Kidney tubule cell (primary cell): ENCODE measurements at regions not wholly inside any gene's neighbourhood (a gene's known extent, or its start where the extent isn't known, plus 50 kb on each side); places are given as distances from the start of the nearest gene placed in this dataset.
"Not testable (repeated sequence)": the region's sequence is repeated elsewhere in the genome, so short reads cannot be mapped to it uniquely, and the experiment has no call there.

Experiments used
- DNase-seq: peaks from one replicate; pipeline ENCODE4 v3.0.0-alpha.2; 2018; ENCODE audit warnings: low spot score

GRCh38 chr6:115545672-115545986, 515.1 kb downstream of the FRK start:
- no peak for DNase-seq

- DNase-seq, result no peak
These were observed 515.7 kb downstream of the FRK start for GRCh38 chr6:115544765-115545671.

- DNase-seq, result no peak
These were observed 520.4 kb downstream of the FRK start for GRCh38 chr6:115540077-115540869.

- DNase-seq, result no peak
These were observed 521.2 kb downstream of the FRK start for GRCh38 chr6:115539531-115539930.

DNA sequence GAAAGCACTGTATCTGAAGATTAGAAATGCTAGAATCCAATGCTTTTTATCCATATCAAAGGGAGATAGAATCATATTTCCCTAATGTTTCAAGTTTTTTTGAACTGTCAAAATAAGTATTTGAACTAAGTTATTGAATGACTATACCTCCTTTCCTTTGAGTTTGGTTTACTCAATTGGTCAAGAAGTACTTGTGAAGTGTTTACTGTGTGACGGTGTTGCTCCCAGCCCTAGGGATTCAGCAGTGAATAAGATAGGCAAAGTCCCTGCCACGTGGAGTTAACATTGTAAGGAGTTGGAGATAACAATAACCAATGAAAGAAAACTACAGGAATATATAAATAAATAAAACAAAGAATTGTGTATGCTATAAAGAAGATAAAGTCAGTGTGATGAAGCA, 535.9 kb downstream of the FRK start:
- no peak for DNase-seq

GRCh38 chr6:115521747-115522146, 538.9 kb downstream of the FRK start:
- not testable (repeated sequence) for DNase-seq

DNA sequence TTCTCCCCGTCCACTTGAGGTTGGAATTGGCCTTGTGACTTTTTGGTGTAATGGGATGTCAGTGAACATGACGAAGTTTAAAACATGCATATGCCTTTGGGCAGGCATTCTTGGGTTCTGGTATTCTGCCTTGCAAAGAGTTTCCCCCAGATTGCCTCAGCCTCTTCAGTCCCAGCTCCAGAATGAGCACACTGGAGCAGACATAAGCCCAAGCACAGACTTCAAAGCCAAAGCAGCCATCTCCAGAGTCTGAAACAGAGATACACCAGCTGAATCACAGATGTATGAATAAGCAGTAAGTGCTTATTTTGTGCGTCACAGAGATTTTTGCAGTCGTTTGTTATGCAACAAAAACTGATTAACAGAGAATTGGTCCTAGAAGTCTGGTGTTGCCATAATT, 546.0 kb downstream of the FRK start:
- DNase-seq, result no peak

- DNase-seq, result no peak
These were observed 547.8 kb downstream of the FRK start for GRCh38 chr6:115512923-115513322.

GRCh38 chr6:115511771-115512170, 548.9 kb downstream of the FRK start:
- DNase-seq, result no peak

DNA sequence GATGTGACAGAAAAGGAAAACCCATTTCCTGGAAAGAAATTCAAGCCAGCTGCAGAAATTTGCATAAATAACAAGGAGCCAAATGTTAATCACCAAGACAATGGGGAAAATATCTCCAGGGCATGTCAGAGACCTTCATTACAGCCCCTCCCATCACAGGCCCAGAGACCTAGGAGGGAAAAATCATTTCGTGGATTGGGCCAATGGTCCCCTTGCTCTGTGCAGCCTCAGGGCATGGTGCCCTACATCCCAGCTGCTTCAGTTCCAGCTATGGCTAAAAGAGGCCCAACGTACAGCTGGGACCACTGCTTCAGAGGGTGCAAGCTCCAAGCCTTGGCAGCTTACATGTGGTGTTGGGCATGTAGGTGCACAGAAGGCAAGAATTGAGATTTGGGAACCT, 558.3 kb downstream of the FRK start:
- not testable (repeated sequence) for DNase-seq

GRCh38 chr6:115495184-115495583, 565.5 kb downstream of the FRK start:
- no peak for DNase-seq

DNA sequence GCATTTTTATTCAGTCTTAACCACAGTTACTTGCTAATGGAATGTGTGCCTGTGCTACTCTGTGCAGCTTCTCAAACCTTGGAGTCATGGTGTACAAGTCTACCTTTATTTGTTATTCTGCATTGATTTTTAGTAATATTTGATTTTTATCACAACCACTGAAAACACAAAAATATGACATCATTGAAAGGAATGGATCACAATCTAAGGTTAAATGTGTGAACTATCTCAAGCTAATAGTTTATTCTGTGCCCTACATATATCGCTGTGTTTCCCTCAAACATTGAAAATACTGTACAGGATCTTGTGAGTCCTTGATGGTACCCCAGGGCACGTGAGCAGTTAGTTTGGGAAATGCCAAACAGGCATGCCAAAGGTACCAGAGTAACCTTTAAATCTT, 573.4 kb downstream of the FRK start:
- DNase-seq, result no peak

GRCh38 chr6:115485400-115485799, 575.3 kb downstream of the FRK start:
- no peak for DNase-seq

GRCh38 chr6:115480543-115480942, 580.1 kb downstream of the FRK start:
- not testable (repeated sequence) for DNase-seq

DNA sequence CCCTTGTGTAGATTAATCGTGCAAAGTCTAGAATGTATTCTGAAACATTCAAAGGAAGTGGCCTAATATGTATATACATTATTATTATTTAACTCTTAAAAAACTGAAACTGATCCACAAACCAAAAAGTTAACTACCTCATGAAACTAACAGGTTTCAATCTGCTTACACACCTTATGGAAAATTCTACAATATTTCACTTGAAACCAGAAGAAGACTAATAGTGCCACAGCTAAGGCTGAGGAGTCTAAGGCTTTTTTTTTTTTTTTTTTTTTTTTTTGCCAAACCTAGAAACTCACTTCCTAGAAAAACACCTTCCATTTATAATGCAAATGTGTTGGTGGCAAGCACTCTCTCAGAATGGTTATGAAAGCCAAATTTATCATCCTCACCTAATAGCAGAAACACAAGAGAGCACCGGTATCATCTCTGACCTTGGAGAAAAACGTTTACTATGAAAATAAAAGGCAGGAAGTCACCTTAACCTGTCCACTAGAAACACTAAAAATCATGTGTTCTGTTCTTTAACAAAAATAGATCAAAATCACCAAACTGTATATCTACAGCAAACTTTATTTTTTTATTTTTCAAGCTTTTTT, 586.1 kb downstream of the FRK start:
- DNase-seq, result no peak

DNA sequence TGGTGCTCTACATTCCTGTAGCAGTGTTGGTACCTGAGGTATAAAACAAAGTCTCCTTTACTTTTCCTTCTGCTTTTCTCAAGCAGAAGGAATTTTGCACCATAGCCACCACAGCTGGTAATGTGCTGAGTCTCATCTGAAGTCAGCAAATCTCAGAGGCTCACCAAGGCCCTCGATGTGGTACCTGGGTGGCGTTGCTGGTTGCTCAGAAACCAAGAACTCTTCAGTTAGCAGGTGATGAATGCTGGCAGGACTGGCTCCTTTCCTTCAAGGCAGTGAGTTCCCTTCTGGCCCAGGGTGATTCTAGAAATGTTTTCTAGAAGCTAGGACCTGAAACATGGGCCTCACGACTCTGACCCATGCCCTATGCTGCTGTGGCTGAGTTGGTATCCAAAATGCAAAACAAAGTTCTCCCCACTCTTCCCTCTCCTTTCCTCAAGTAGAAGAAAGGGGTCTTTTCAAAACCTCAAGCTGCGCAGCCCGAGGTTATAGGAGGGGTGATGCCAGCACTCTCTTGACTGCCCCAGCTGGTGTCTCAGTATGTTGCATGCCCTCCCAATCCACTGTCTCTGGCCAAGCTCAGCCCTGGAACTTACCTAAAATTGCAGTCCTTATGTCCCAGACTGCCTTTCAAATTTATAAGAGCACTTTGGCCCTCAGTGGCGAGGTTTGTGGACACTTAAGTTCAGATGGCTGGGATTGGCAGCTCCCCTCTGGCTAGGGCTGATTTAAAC, 592.3 kb downstream of the FRK start:
- no peak for DNase-seq

- no peak for DNase-seq
These were observed 593.0 kb downstream of the FRK start for GRCh38 chr6:115467726-115468125.

- no peak for DNase-seq
These were observed 599.8 kb downstream of the FRK start for GRCh38 chr6:115460913-115461312.

- no peak for DNase-seq
These were observed 603.8 kb downstream of the FRK start for GRCh38 chr6:115456848-115457247.

DNA sequence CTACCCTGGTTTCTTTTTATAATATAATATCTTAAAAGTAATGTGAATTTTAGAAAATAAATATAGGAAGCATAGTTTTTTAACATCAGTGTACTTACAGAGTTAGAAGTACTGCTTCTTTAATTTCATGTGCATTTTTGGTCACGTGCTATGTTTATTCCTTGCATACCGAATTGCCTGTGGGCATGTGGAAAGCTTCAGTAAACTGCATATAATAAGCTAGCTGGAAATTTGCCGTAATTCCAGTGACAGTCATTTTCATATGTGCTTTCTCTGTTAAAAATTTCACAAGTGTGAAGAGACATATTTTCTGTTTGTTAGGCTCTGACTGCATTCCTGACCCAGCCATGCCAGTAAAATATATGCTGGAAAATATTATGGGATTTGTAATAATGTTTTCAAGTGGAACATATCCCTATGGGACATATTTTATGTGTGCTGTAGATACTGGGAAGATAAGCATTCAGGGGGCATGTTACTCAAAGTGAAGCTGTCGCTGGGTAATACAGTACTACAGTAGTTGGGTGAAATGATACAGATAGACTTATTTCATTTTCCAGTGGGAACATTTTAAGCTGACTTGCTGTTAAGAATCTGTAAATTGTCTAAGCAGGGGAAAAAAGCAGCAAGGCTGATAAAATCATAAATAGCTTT, 616.7 kb downstream of the FRK start:
- DNase-seq, result no peak

- DNase-seq, result no peak
These were observed 618.4 kb downstream of the FRK start for GRCh38 chr6:115442323-115442722.

DNA sequence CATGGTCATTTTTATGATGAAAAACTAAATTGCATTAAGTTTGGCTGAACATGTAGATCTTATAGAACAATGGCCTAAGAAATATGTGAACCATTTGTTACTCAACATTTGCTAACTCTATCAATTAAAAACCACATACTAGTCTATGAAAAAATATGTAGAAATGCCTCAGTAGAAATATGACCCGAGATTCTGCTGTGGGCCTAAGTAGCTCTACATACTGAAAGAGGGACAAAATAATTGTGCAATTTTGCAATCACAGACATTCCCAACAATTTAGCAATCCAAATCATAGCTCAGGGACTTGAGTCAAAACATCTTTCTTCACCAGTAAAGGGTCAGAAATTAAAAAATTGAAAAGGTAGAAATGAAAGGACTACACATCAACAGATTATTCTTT, 619.0 kb downstream of the FRK start:
- no peak for DNase-seq
